ENCODE measurements at regions not wholly inside any gene's neighbourhood (a gene's known extent, or its start where the extent isn't known, plus 50 kb on each side); places are given as distances from the start of the nearest gene placed in this dataset.

GRCh38 chr2:217327953-217328621 lies 468.2 kb upstream of the TNP1 start:
- Mint-ChIP-seq H3K9me3 (ENCODE audit: unreplicated experiment) (peaks cover 3% of the 10 kb centered on the region), H3K4me3 (ENCODE audit: unreplicated experiment) (no peak overlapping the region), H3K36me3 (ENCODE audit: low read depth, unreplicated experiment) (peaks cover 6% of the 10 kb centered on the region), H3K4me1 (ENCODE audit: low read depth, unreplicated experiment) (peaks cover 19% of the 10 kb centered on the region), H3K27ac (ENCODE audit: unreplicated experiment) (no peak overlapping the region), H3K27me3 (ENCODE audit: low read depth, unreplicated experiment) (no peaks in the 10 kb centered on the region)
- no peak overlapping the region for H3K9ac ChIP-seq (ENCODE audit: low read length)
- H2AFZ ChIP-seq (ENCODE audit: low read depth, low read length): no peak overlapping the region
- no peaks in the 10 kb centered on the region for H3K36me3 ChIP-seq (ENCODE audit: insufficient read depth, low read length)
- H3K27me3 ChIP-seq (ENCODE audit: insufficient read depth, low read length): no peaks in the 10 kb centered on the region
- no peak overlapping the region for H3K4me2 ChIP-seq (ENCODE audit: low read length)
- TF ChIP-seq, protein P1, sequence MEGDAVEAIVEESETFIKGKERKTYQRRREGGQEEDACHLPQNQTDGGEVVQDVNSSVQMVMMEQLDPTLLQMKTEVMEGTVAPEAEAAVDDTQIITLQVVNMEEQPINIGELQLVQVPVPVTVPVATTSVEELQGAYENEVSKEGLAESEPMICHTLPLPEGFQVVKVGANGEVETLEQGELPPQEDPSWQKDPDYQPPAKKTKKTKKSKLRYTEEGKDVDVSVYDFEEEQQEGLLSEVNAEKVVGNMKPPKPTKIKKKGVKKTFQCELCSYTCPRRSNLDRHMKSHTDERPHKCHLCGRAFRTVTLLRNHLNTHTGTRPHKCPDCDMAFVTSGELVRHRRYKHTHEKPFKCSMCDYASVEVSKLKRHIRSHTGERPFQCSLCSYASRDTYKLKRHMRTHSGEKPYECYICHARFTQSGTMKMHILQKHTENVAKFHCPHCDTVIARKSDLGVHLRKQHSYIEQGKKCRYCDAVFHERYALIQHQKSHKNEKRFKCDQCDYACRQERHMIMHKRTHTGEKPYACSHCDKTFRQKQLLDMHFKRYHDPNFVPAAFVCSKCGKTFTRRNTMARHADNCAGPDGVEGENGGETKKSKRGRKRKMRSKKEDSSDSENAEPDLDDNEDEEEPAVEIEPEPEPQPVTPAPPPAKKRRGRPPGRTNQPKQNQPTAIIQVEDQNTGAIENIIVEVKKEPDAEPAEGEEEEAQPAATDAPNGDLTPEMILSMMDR (IDR thresholded peaks at IDR 0.05; ENCODE audit: insufficient read depth, low read depth, low read length): no peak
- no peak for TF ChIP-seq EZH2 (IDR thresholded peaks at IDR 0.05; ENCODE audit: insufficient read depth, low read length)
- DNase-seq (ENCODE audit: low read depth): peak; percentile 52
- H3K9me3 ChIP-seq (ENCODE audit: insufficient read depth, low read depth, low read length): no peaks in the 10 kb centered on the region
- no peak overlapping the region for H3K27ac ChIP-seq (ENCODE audit: low read depth, low read length)
- no peaks in the 10 kb centered on the region for H4K20me1 ChIP-seq (ENCODE audit: insufficient read depth, low read length)
- peaks cover 23% of the 10 kb centered on the region for H3K4me1 ChIP-seq (ENCODE audit: insufficient read depth, low read length)
- peak; percentile 26 for FAIRE-seq
- H3K4me3 ChIP-seq (ENCODE audit: insufficient read depth, low read depth, low read length): no peak overlapping the region
- H3K79me2 ChIP-seq (ENCODE audit: insufficient read depth, low read length): no peaks in the 10 kb centered on the region

DNA sequence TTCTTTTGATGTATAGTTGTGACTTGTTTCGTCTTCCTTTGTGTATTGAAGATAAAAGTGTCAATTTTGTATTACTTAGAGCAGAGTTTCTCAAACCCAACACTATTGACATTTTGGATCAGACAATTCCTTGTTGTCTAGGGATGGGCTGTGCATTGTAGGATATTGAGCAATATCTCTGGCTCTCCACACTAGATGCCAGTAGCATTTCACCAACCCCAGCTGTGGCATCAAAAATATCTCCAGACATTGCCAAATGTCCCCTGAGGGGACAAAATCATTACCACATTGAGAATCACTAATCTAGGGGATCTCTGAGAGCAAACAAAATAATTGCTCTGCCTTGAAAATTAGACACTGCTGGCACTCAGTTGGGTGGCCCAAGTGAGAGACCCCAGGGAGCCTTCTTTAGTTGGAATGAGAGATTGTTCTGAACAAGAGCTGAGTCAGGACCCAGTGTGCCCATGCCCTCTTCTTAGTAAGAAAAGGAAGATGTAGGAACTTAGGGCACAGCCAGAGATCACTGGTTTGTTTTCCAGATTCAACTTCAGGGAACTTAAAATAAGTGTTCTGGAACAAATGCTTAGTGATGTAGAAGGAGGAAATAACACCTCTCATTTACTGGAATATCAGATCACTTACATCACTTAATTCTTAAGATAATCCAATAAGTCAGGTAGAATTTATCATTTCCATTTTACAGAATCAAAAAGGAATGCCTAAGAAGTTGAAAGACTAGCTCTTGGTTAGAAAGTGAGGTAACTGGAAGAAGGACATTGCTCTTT lies 466.6 kb upstream of the TNP1 start:
- Histone ChIP-seq H3K27me3 (ENCODE audit: insufficient read depth, low read length) (no peaks in the 10 kb centered on the region), H3K9me3 (ENCODE audit: insufficient read depth, low read depth, low read length) (no peaks in the 10 kb centered on the region), H3K79me2 (ENCODE audit: insufficient read depth, low read length) (no peaks in the 10 kb centered on the region), H3K4me1 (ENCODE audit: insufficient read depth, low read length) (peaks cover 14% of the 10 kb centered on the region), H3K9ac (ENCODE audit: low read length) (no peak overlapping the region), H3K4me3 (ENCODE audit: insufficient read depth, low read depth, low read length) (no peak overlapping the region), H3K36me3 (ENCODE audit: insufficient read depth, low read length) (no peaks in the 10 kb centered on the region), H3K27ac (ENCODE audit: low read depth, low read length) (no peak overlapping the region), H4K20me1 (ENCODE audit: insufficient read depth, low read length) (no peaks in the 10 kb centered on the region), H2AFZ (ENCODE audit: low read depth, low read length) (no peak overlapping the region), H3K4me2 (ENCODE audit: low read length) (no peak overlapping the region)
- no peaks in the 10 kb centered on the region for H3K27me3 Mint-ChIP-seq (ENCODE audit: low read depth, unreplicated experiment)
- H3K9me3 Mint-ChIP-seq (ENCODE audit: unreplicated experiment): peaks cover 2% of the 10 kb centered on the region
- H3K4me1 Mint-ChIP-seq (ENCODE audit: low read depth, unreplicated experiment): peaks cover 7% of the 10 kb centered on the region
- H3K36me3 Mint-ChIP-seq (ENCODE audit: low read depth, unreplicated experiment): peaks cover 6% of the 10 kb centered on the region
- FAIRE-seq (no peak), DNase-seq (ENCODE audit: low read depth) (peak; percentile 34)
- H3K4me3 Mint-ChIP-seq (ENCODE audit: unreplicated experiment): no peak overlapping the region
- TF ChIP-seq EZH2 (IDR thresholded peaks at IDR 0.05; ENCODE audit: insufficient read depth, low read length): no peak
- TF ChIP-seq, protein P1 (IDR thresholded peaks at IDR 0.05; ENCODE audit: insufficient read depth, low read depth, low read length): no peak
- H3K27ac Mint-ChIP-seq (ENCODE audit: unreplicated experiment): no peak overlapping the region

DNA sequence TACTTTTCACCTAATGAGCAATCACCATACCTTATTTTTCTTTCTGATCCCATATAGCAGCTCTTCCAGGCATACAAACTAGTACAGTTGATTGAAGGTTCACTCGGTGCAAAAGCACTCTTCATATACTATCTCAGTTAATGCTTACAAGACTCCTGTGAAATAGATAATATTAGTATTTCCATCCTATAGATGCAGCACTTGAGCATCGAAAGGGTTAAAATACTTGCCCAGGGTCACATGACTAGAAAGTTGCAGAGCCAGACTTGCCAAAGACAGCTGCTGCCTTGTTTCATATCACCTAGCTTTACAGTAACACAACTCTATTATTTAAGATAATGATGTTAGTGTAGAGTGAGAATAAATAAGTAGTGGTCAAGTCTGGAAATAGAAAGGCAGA lies 466.0 kb upstream of the TNP1 start:
- no peaks in the 10 kb centered on the region for H4K20me1 ChIP-seq (ENCODE audit: insufficient read depth, low read length)
- no peak overlapping the region for H2AFZ ChIP-seq (ENCODE audit: low read depth, low read length)
- no peak overlapping the region for H3K4me2 ChIP-seq (ENCODE audit: low read length)
- DNase-seq (ENCODE audit: low read depth) (no peak), FAIRE-seq (no peak)
- H3K27me3 ChIP-seq (ENCODE audit: insufficient read depth, low read length): no peaks in the 10 kb centered on the region
- H3K4me3 ChIP-seq (ENCODE audit: insufficient read depth, low read depth, low read length): no peak overlapping the region
- no peaks in the 10 kb centered on the region for H3K36me3 ChIP-seq (ENCODE audit: insufficient read depth, low read length)
- TF ChIP-seq EZH2 (IDR thresholded peaks at IDR 0.05; ENCODE audit: insufficient read depth, low read length): no peak
- TF ChIP-seq, protein P1 (IDR thresholded peaks at IDR 0.05; ENCODE audit: insufficient read depth, low read depth, low read length): no peak
- peaks cover 8% of the 10 kb centered on the region for H3K4me1 ChIP-seq (ENCODE audit: insufficient read depth, low read length)
- no peak overlapping the region for H3K4me3 Mint-ChIP-seq (ENCODE audit: unreplicated experiment)
- peaks cover 6% of the 10 kb centered on the region for H3K36me3 Mint-ChIP-seq (ENCODE audit: low read depth, unreplicated experiment)
- H3K4me1 Mint-ChIP-seq (ENCODE audit: low read depth, unreplicated experiment): peaks cover 3% of the 10 kb centered on the region
- H3K9ac ChIP-seq (ENCODE audit: low read length): no peak overlapping the region
- H3K9me3 ChIP-seq (ENCODE audit: insufficient read depth, low read depth, low read length): no peaks in the 10 kb centered on the region
- peaks cover 2% of the 10 kb centered on the region for H3K9me3 Mint-ChIP-seq (ENCODE audit: unreplicated experiment)
- H3K27ac Mint-ChIP-seq (ENCODE audit: unreplicated experiment): no peak overlapping the region
- H3K27me3 Mint-ChIP-seq (ENCODE audit: low read depth, unreplicated experiment): no peaks in the 10 kb centered on the region
- H3K27ac ChIP-seq (ENCODE audit: low read depth, low read length): no peak overlapping the region
- H3K79me2 ChIP-seq (ENCODE audit: insufficient read depth, low read length): no peaks in the 10 kb centered on the region
